ENCODE measurements at regions not wholly inside any gene's neighbourhood (a gene's known extent, or its start where the extent isn't known, plus 50 kb on each side); places are given as distances from the start of the nearest gene placed in this dataset.

- TF ChIP-seq KLF10 (tag by site-specific recombination; IDR thresholded peaks at IDR 0.05) (no peak), SCRT1 (tag by site-specific recombination; IDR thresholded peaks at IDR 0.05; ENCODE audit: borderline replicate concordance) (no peak), CTCF (tag by site-specific recombination; IDR thresholded peaks at IDR 0.05) (no peak), ZNF24 (tag by site-specific recombination; IDR thresholded peaks at IDR 0.05) (no peak)
- TF ChIP-seq, protein P1, sequence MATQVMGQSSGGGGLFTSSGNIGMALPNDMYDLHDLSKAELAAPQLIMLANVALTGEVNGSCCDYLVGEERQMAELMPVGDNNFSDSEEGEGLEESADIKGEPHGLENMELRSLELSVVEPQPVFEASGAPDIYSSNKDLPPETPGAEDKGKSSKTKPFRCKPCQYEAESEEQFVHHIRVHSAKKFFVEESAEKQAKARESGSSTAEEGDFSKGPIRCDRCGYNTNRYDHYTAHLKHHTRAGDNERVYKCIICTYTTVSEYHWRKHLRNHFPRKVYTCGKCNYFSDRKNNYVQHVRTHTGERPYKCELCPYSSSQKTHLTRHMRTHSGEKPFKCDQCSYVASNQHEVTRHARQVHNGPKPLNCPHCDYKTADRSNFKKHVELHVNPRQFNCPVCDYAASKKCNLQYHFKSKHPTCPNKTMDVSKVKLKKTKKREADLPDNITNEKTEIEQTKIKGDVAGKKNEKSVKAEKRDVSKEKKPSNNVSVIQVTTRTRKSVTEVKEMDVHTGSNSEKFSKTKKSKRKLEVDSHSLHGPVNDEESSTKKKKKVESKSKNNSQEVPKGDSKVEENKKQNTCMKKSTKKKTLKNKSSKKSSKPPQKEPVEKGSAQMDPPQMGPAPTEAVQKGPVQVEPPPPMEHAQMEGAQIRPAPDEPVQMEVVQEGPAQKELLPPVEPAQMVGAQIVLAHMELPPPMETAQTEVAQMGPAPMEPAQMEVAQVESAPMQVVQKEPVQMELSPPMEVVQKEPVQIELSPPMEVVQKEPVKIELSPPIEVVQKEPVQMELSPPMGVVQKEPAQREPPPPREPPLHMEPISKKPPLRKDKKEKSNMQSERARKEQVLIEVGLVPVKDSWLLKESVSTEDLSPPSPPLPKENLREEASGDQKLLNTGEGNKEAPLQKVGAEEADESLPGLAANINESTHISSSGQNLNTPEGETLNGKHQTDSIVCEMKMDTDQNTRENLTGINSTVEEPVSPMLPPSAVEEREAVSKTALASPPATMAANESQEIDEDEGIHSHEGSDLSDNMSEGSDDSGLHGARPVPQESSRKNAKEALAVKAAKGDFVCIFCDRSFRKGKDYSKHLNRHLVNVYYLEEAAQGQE (tag by site-specific recombination; IDR thresholded peaks at IDR 0.05): no peak
Observed at GRCh38 chr9:107691664-107692063, 202.1 kb upstream of the KLF4 start.
